ENCODE measurements at regions not wholly inside any gene's neighbourhood (a gene's known extent, or its start where the extent isn't known, plus 50 kb on each side); places are given as distances from the start of the nearest gene placed in this dataset.

GRCh38 chr13:97761796-97762540, 191.5 kb upstream of the IPO5 start:
- no peak for TF ChIP-seq FOXM1 (IDR thresholded peaks at IDR 0.05; ENCODE audit: low read depth)
- TF ChIP-seq CTCF (IDR thresholded peaks at IDR 0.05) = no peak
- TF ChIP-seq YY1 (IDR thresholded peaks at IDR 0.05; ENCODE audit: low read depth) = no peak
- TF ChIP-seq NFIC (IDR thresholded peaks at IDR 0.05; ENCODE audit: borderline replicate concordance) = no peak
- TF ChIP-seq RAD21 (IDR thresholded peaks at IDR 0.05; ENCODE audit: low read length) = no peak
